HCT116 (cell line): ENCODE measurements at regions not wholly inside any gene's neighbourhood (a gene's known extent, or its start where the extent isn't known, plus 50 kb on each side); places are given as distances from the start of the nearest gene placed in this dataset.
"Not testable (repeated sequence)": the region's sequence is repeated elsewhere in the genome, so short reads cannot be mapped to it uniquely, and the experiment has no call there.

Experiments used
- ATAC-seq: fragments of 200-7000 bp; cut with Tn5 transposase; 2 replicates; pipeline ENCODE4 v1.9.1; 2020; ENCODE audit warnings: mild to moderate bottlenecking, moderate library complexity
- BruUV-seq: library from RNA; stranded (reverse); fragments of 400-500 nt; replicated peaks from 2 replicates; lab custom pipeline; 2021; lab: Mats Ljungman, UMichigan
- CTCF ChIA-PET: fragments of 300-600 bp; sonication (Branson Sonifier 250); formaldehyde crosslinking; loops from one replicate; lab custom pipeline; 2021; ENCODE audit warnings: antibody characterized with exemption; lab: Charles Lee
- POLR2A ChIA-PET: fragments of 300-600, 350-600 bp; sonication (Branson Sonifier 250); formaldehyde crosslinking; loops from one replicate; lab custom pipeline; 2021; ENCODE audit warnings: antibody characterized with exemption; lab: Charles Lee
- RAD21 ChIA-PET, 2 experiments: fragments of 300-600 bp; sonication (Branson Sonifier 250); formaldehyde crosslinking; loops; one replicate each; lab custom pipeline; 2023; ENCODE audit warnings: low total read pairs in 2 of 2; ENCODE audit not compliant: uncharacterized antibody in 2 of 2, unreplicated experiment in 2 of 2, low non-redundant PET in 1 of 2; lab: Charles Lee
- DNase-seq: peaks from one replicate; pipeline ENCODE4 v3.0.0-alpha.2; 2010; ENCODE audit warnings: low read depth, low spot score
- H2AFZ ChIP-seq: fragments of 200-600 bp; shearing (Covaris generic), sonication (generic); 2 replicates; pipeline ENCODE4 v1.6.1; 2017; ENCODE audit warnings: low read depth, mixed run types, mixed read lengths, antibody characterized with exemption, low read length; ENCODE audit not compliant: poor library complexity, severe bottlenecking
- H3K27ac ChIP-seq: 2 replicates; pipeline ENCODE4 v1.5.1; 2012; ENCODE audit warnings: low read depth, low read length
- H3K27me3 ChIP-seq: fragments of 200-600 bp; sonication (generic); 2 replicates; pipeline ENCODE4 v1.6.1; 2016; ENCODE audit warnings: mixed run types, low read length, mixed read lengths; ENCODE audit not compliant: insufficient read depth
- H3K36me3 ChIP-seq, 2 experiments: fragments of 200-500 bp in 1 of 2; fragments of 200-600 bp in 1 of 2; sonication (Bioruptor generic) in 1 of 2; sonication (generic) in 1 of 2; 2 replicates each; pipeline versions ENCODE4 v1.5.1 to v1.6.1; 2014 to 2016; ENCODE audit warnings: low read length in 2 of 2, inconsistent platforms in 1 of 2, mixed read lengths in 1 of 2, mixed run types in 1 of 2; ENCODE audit not compliant: insufficient read depth in 2 of 2, control insufficient read depth in 1 of 2
- H3K4me1 ChIP-seq, 2 experiments: fragments of 200-600 bp in 1 of 2; sonication (generic) in 1 of 2; 2 replicates each; pipeline versions ENCODE4 v1.5.1 to v1.6.1; 2012 to 2017; ENCODE audit warnings: low read length in 2 of 2, inconsistent platforms in 1 of 2, mild to moderate bottlenecking in 1 of 2, mixed read lengths in 1 of 2, mixed run types in 1 of 2, moderate library complexity in 1 of 2; ENCODE audit not compliant: insufficient read depth in 2 of 2, control insufficient read depth in 1 of 2
- H3K4me2 ChIP-seq: fragments of 200-600 bp; sonication (generic); 2 replicates; pipeline ENCODE4 v1.6.1; 2017; ENCODE audit warnings: mixed run types, low read length, mixed read lengths
- H3K4me3 ChIP-seq, 2 experiments: fragments of 200-600 bp in 1 of 2; sonication (generic) in 1 of 2; replicated peaks in 1 of 2; 2 replicates each; pipeline ENCODE4 v1.5.1; 2011 to 2016; ENCODE audit warnings: low read length in 2 of 2, control low read depth in 1 of 2, low read depth in 1 of 2, mild to moderate bottlenecking in 1 of 2, mixed read lengths in 1 of 2, mixed run types in 1 of 2
- H3K79me2 ChIP-seq: fragments of 200-600 bp; sonication (generic); 2 replicates; pipeline ENCODE4 v1.6.1; 2017; ENCODE audit warnings: mild to moderate bottlenecking, mixed run types, low read length, moderate library complexity, mixed read lengths; ENCODE audit not compliant: insufficient read depth
- H3K9ac ChIP-seq: fragments of 200-600 bp; sonication (generic); 2 replicates; pipeline ENCODE4 v1.6.1; 2016; ENCODE audit warnings: low read length, mixed read lengths
- H3K9me2 ChIP-seq: fragments of 200-600 bp; sonication (generic), shearing (Covaris generic); 2 replicates; pipeline ENCODE4 v1.6.1; 2017; ENCODE audit warnings: mixed run types, mild to moderate bottlenecking, moderate library complexity; ENCODE audit not compliant: insufficient read depth
- H3K9me3 ChIP-seq, 2 experiments: fragments of 200-500 bp in 1 of 2; fragments of 200-600 bp in 1 of 2; sonication (Bioruptor generic) in 1 of 2; sonication (generic) in 1 of 2; 2 replicates each; pipeline ENCODE4 v1.6.1; 2014 to 2017; ENCODE audit warnings: low read length in 2 of 2, mixed read lengths in 2 of 2, inconsistent platforms in 1 of 2, low read depth in 1 of 2, mild to moderate bottlenecking in 1 of 2, mixed run types in 1 of 2, moderate library complexity in 1 of 2; ENCODE audit not compliant: control insufficient read depth in 1 of 2, insufficient read depth in 1 of 2
- H4K20me1 ChIP-seq: fragments of 200-600 bp; sonication (generic), shearing (Covaris generic); 2 replicates; pipeline ENCODE4 v1.6.1; 2017; ENCODE audit warnings: mixed run types, mild to moderate bottlenecking, moderate library complexity; ENCODE audit not compliant: insufficient read depth
- intact Hi-C: fragments of 100-400 bp; cut with micrococcal nuclease; formaldehyde crosslinking; loops from 2 replicates; pipeline ENCODE4 v1.10.0; 2022

GRCh38 chr9:40916399-40916783 is 212.1 kb downstream of the FOXD4L6 start:
- H4K20me1 ChIP-seq, ATAC-seq, H3K9me3 ChIP-seq, BruUV-seq, H2AFZ ChIP-seq, H3K27ac ChIP-seq, H3K9me2 ChIP-seq, DNase-seq, POLR2A ChIA-PET, CTCF ChIA-PET, H3K4me3 ChIP-seq, intact Hi-C loops, H3K4me2 ChIP-seq, H3K36me3 ChIP-seq, H3K79me2 ChIP-seq, RAD21 ChIA-PET, H3K9ac ChIP-seq, H3K4me1 ChIP-seq: not testable (repeated sequence)
- H3K27me3 ChIP-seq = peaks cover 17% of the 10 kb centered on the region; the same call in 1 of the 2 replicates

DNA sequence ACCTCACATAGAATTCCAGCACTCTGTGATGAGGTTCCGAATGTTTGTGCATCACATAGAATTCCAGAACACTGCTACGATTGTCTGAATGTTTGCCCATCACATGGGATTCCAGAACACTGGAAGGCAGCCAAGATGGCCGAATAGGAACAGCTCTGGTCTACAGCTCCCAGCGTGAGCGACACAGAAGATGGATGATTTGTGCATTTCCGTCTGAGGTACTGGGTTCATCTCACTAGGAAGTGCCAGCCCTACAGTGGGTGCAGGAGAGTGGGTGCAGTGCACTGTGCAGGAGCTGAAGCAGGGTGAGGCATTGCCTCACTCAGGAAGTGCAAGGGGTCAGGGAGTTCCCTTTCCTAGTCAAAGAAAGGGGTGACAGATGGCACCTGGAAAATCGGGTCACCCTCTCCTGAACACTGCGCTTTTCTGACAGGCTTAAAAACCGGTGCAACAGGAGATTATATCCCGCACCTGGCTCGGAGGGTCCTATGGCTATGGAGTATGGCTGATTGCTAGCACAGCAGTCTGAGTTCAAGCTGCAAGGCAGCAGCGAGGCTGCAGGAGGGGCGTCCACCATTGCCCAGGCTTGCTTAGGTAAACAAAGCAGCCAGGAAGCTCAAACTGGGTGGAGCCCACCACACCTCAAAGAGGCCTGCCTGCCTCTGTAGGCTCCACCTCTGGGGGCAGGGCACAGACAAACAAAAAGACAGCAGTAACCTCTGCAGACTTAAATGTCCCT is 212.7 kb downstream of the FOXD4L6 start:
- BruUV-seq, H2AFZ ChIP-seq, CTCF ChIA-PET: not testable (repeated sequence)

More for the DNA sequence above, 212.7 kb downstream of the FOXD4L6 start:
- H3K4me1 ChIP-seq, DNase-seq, H3K4me2 ChIP-seq, H4K20me1 ChIP-seq, H3K36me3 ChIP-seq, ATAC-seq, H3K4me3 ChIP-seq, intact Hi-C loops, POLR2A ChIA-PET, H3K27ac ChIP-seq, H3K79me2 ChIP-seq, H3K9ac ChIP-seq, H3K9me2 ChIP-seq, H3K9me3 ChIP-seq, RAD21 ChIA-PET: not testable (repeated sequence)
- H3K27me3 ChIP-seq = peaks cover 17% of the 10 kb centered on the region; the same call in 1 of the 2 replicates
